H1 (cell line): ENCODE measurements at regions not wholly inside any gene's neighbourhood (a gene's known extent, or its start where the extent isn't known, plus 50 kb on each side); places are given as distances from the start of the nearest gene placed in this dataset.

Experiments used
- GABPA ChIP-seq: IDR thresholded peaks from 2 replicates; pipeline ENCODE4 v1.6.1; 2011; ENCODE audit warnings: mild to moderate bottlenecking, low read length, moderate library complexity, borderline replicate concordance; ENCODE audit not compliant: insufficient read depth
- KDM5A ChIP-seq: fragments of 200-600 bp; IDR thresholded peaks from 2 replicates; pipeline ENCODE4 v1.7.1; 2012; ENCODE audit warnings: mild to moderate bottlenecking, low read length, inconsistent platforms, mixed read lengths

DNA sequence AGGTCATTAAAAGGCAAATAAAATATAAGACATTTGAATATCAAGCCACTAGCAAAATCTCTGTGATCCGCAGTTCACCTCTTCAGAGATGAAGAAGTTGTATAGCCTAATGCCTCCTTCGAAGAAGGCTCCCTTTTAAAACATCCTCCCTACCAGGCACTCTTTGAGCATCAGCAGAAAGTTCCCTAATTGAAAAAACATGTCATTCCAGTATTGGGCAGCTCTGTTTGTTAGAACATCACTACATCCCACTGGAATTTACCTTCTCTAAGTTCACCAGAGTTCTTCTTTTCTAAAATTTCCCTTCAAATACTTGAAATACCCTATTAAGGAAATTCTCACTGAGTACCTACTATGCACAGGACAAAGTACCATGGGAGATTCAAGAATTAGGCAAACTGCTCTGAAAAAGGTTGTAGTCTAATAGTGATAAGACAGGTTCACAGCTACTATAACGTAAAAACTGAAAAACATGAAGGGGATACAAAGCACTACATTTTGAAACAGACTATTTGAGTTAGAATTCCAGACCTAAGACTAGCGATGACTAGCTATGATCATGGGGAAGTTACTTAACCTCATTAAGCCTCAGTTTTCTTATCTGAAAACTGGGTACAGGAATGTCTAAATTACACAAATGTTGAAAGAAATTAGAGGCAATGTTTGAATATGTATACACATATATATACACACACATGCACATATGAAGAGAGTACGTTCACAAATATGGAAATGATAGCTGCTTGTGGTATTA, 128.7 kb downstream of the ELAPOR2 start:
- TF ChIP-seq KDM5A (no peak), GABPA (no peak)
